H9 (cell line): ENCODE measurements at regions not wholly inside any gene's neighbourhood (a gene's known extent, or its start where the extent isn't known, plus 50 kb on each side); places are given as distances from the start of the nearest gene placed in this dataset.

Experiments
- DNase-seq: peaks from one replicate; pipeline ENCODE4 v3.0.0-alpha.2; 2017
- H2AFZ ChIP-seq: one replicate; pipeline ENCODE4 v1.6.1; 2013; ENCODE audit warnings: mild to moderate bottlenecking, low read length, control low read depth, moderate library complexity
- H2AK5ac ChIP-seq: 2 replicates; pipeline ENCODE4 v1.6.1; 2013; ENCODE audit warnings: low read length, control low read depth, mixed read lengths; ENCODE audit not compliant: insufficient read length
- H2BK120ac ChIP-seq: one replicate; pipeline ENCODE4 v1.6.1; 2013; ENCODE audit warnings: low read depth, mild to moderate bottlenecking, low read length, control low read depth, inconsistent platforms; ENCODE audit not compliant: poor library complexity, severe bottlenecking
- H2BK12ac ChIP-seq: 2 replicates; pipeline ENCODE4 v1.6.1; 2013; ENCODE audit warnings: low read length, control low read depth, mixed read lengths, low read depth; ENCODE audit not compliant: insufficient read length
- H2BK15ac ChIP-seq: 2 replicates; pipeline ENCODE4 v1.6.1; 2013; ENCODE audit warnings: low read depth, low read length, control low read depth
- H2BK20ac ChIP-seq: one replicate; pipeline ENCODE4 v1.6.1; 2013; ENCODE audit warnings: low read depth, mild to moderate bottlenecking, low read length, control low read depth, inconsistent platforms; ENCODE audit not compliant: poor library complexity, severe bottlenecking
- H2BK5ac ChIP-seq: 2 replicates; pipeline ENCODE4 v1.6.1; 2013; ENCODE audit warnings: low read length, control low read depth, mixed read lengths; ENCODE audit not compliant: insufficient read length
- H3K14ac ChIP-seq: 2 replicates; pipeline ENCODE4 v1.6.1; 2013; ENCODE audit warnings: low read length, control low read depth; ENCODE audit not compliant: insufficient read depth
- H3K18ac ChIP-seq: 2 replicates; pipeline ENCODE4 v1.6.1; 2013; ENCODE audit warnings: low read depth, mild to moderate bottlenecking, mixed read lengths, low read length, control low read depth; ENCODE audit not compliant: insufficient read length
- H3K23ac ChIP-seq: 2 replicates; pipeline ENCODE4 v1.6.1; 2013; ENCODE audit warnings: low read length, control low read depth, mixed read lengths, low read depth; ENCODE audit not compliant: insufficient read length
- H3K23me2 ChIP-seq: 2 replicates; pipeline ENCODE4 v1.6.1; 2013; ENCODE audit warnings: low read depth, mild to moderate bottlenecking, mixed read lengths, low read length, control low read depth; ENCODE audit not compliant: insufficient read length, poor library complexity, severe bottlenecking
- H3K27ac ChIP-seq: 2 replicates; pipeline ENCODE4 v1.5.1; 2013; ENCODE audit warnings: low read length, control low read depth, mixed read lengths, low read depth; ENCODE audit not compliant: insufficient read length
- H3K27me3 ChIP-seq: 2 replicates; pipeline ENCODE4 v1.6.1; 2013; ENCODE audit warnings: low read length, control low read depth, inconsistent platforms; ENCODE audit not compliant: insufficient read depth
- H3K4ac ChIP-seq: 2 replicates; pipeline ENCODE4 v1.6.1; 2013; ENCODE audit warnings: low read depth, mild to moderate bottlenecking, control low read depth, inconsistent platforms, low read length, moderate library complexity
- H3K4me1 ChIP-seq: 2 replicates; pipeline ENCODE4 v1.6.1; 2013; ENCODE audit warnings: low read length, control low read depth, inconsistent platforms; ENCODE audit not compliant: insufficient read depth
- H3K4me2 ChIP-seq: 2 replicates; pipeline ENCODE4 v1.6.1; 2013; ENCODE audit warnings: low read length, control low read depth, mixed read lengths; ENCODE audit not compliant: insufficient read length, insufficient read depth
- H3K56ac ChIP-seq: 2 replicates; pipeline ENCODE4 v1.6.1; 2013; ENCODE audit warnings: low read depth, mild to moderate bottlenecking, mixed read lengths, low read length, control low read depth; ENCODE audit not compliant: insufficient read length
- H3K79me1 ChIP-seq: 2 replicates; pipeline ENCODE4 v1.6.1; 2013; ENCODE audit warnings: low read depth, mild to moderate bottlenecking, moderate library complexity, low read length, control low read depth, inconsistent platforms; ENCODE audit not compliant: insufficient read depth, poor library complexity, severe bottlenecking
- H3K79me2 ChIP-seq: 2 replicates; pipeline ENCODE4 v1.6.1; 2013; ENCODE audit warnings: low read length, control low read depth, inconsistent platforms; ENCODE audit not compliant: insufficient read depth
- H3K9ac ChIP-seq: 2 replicates; pipeline ENCODE4 v1.6.1; 2013; ENCODE audit warnings: low read length, control low read depth, mixed read lengths; ENCODE audit not compliant: insufficient read length; ENCODE audit errors: extremely low read depth
- H3K9me3 ChIP-seq: one replicate; pipeline ENCODE4 v1.6.1; 2013; ENCODE audit warnings: low read depth, low read length, inconsistent platforms; ENCODE audit not compliant: control insufficient read depth
- H3T11ph ChIP-seq: one replicate; pipeline ENCODE4 v1.6.1; 2013; ENCODE audit warnings: mild to moderate bottlenecking, low read length, control low read depth, inconsistent platforms
- H4K20me1 ChIP-seq: one replicate; pipeline ENCODE4 v1.6.1; 2013; ENCODE audit not compliant: control insufficient read depth, insufficient read length, insufficient read depth
- H4K5ac ChIP-seq: 2 replicates; pipeline ENCODE4 v1.6.1; 2013; ENCODE audit warnings: low read depth, mild to moderate bottlenecking, mixed read lengths, low read length, control low read depth; ENCODE audit not compliant: insufficient read length
- H4K8ac ChIP-seq: replicated peaks from 2 replicates; pipeline ENCODE4 v1.6.1; 2013; ENCODE audit warnings: low read length, control low read depth, mixed read lengths, low read depth; ENCODE audit not compliant: insufficient read length
- H4K91ac ChIP-seq: 2 replicates; pipeline ENCODE4 v1.6.1; 2013; ENCODE audit warnings: low read depth, mild to moderate bottlenecking, moderate library complexity, mixed read lengths, low read length, control low read depth; ENCODE audit not compliant: insufficient read length
- H3K27ac Mint-ChIP-seq, 3 experiments: 2 replicates in 2 of 3; 3 replicates in 1 of 3; pipeline ENCODE4 v1.8.0; 2020 to 2021; ENCODE audit warnings: mixed read lengths in 3 of 3, mild to moderate bottlenecking in 1 of 3, moderate library complexity in 1 of 3
- H3K27me3 Mint-ChIP-seq: 2 replicates; pipeline ENCODE4 v1.8.0; 2021; ENCODE audit warnings: low read depth, mild to moderate bottlenecking, moderate library complexity, mixed read lengths
- H3K36me3 Mint-ChIP-seq, 3 experiments: 2 replicates in 2 of 3; 3 replicates in 1 of 3; pipeline ENCODE4 v1.8.0; 2020 to 2021; ENCODE audit warnings: low read depth in 3 of 3, mixed read lengths in 3 of 3; ENCODE audit not compliant: insufficient read depth in 1 of 3
- H3K4me1 Mint-ChIP-seq, 2 experiments: 2 replicates each; pipeline ENCODE4 v1.8.0; 2020; ENCODE audit warnings: mixed read lengths in 2 of 2
- H3K4me3 Mint-ChIP-seq, 2 experiments: 2 replicates in 1 of 2; 3 replicates in 1 of 2; pipeline ENCODE4 v1.8.0; 2020 to 2021; ENCODE audit warnings: mild to moderate bottlenecking in 2 of 2, mixed read lengths in 2 of 2, moderate library complexity in 1 of 2
- H3K9me3 Mint-ChIP-seq, 2 experiments: 2 replicates in 1 of 2; 3 replicates in 1 of 2; pipeline ENCODE4 v1.8.0; 2020; ENCODE audit warnings: mild to moderate bottlenecking in 2 of 2, mixed read lengths in 2 of 2, moderate library complexity in 1 of 2
- CTCF ChIP-seq: fragments of 200-600 bp; sonication (generic); conservative IDR thresholded peaks from 3 replicates; pipeline ENCODE4 v1.8.0; 2021; ENCODE audit warnings: antibody characterized with exemption, mild to moderate bottlenecking
- WGBS: extraction: QIAGEN DNeasy Blood & Tissue Kit; methylation state at CpG from one replicate; pipeline ENCODE4 v1.1.7; 2013; ENCODE audit warnings: missing lambda C conversion rate, low lambda C conversion rate, mixed read lengths; ENCODE audit not compliant: insufficient read length; ENCODE audit errors: extremely low coverage; 5-methylcytosine and 5-hydroxymethylcytosine counted together

GRCh38 chr1:189803364-189803763, 674.3 kb downstream of the BRINP3 start:
- Histone ChIP-seq H3K23ac (no peak overlapping the region), H3T11ph (no peak overlapping the region), H3K27me3 (no peaks in the 10 kb centered on the region), H2BK20ac (no peak overlapping the region), H3K4ac (no peak overlapping the region), H2BK15ac (no peak overlapping the region), H3K4me2 (no peak overlapping the region), H4K91ac (no peak overlapping the region), H2AFZ (no peak overlapping the region), H2AK5ac (no peak overlapping the region), H3K4me1 (no peaks in the 10 kb centered on the region; the same call in 1 of the 2 replicates), H4K5ac (no peak overlapping the region), H3K18ac (no peak overlapping the region), H3K79me2 (no peaks in the 10 kb centered on the region), H3K27ac (no peak overlapping the region), H3K56ac (no peak overlapping the region), H3K14ac (no peak overlapping the region), H3K79me1 (no peaks in the 10 kb centered on the region), H3K9ac (no peak overlapping the region), H4K20me1 (no peaks in the 10 kb centered on the region), H3K23me2 (no peaks in the 10 kb centered on the region), H3K9me3 (no peaks in the 10 kb centered on the region), H2BK5ac (no peak overlapping the region), H2BK120ac (no peak overlapping the region), H4K8ac (no peak overlapping the region), H2BK12ac (no peak overlapping the region)
- Mint-ChIP-seq H3K27ac (no peak overlapping the region), H3K9me3 (no peaks in the 10 kb centered on the region), H3K27me3 (no peaks in the 10 kb centered on the region; the same call in 1 of the 2 replicates), H3K4me3 (no peak overlapping the region), H3K36me3 (no peaks in the 10 kb centered on the region), H3K4me1 (peaks cover 6 to 8% of the 10 kb centered on the region in 2 experiments)
- no peak for DNase-seq
- no CpG with 5 or more reads among the region's 3 CpGs for WGBS
- TF ChIP-seq CTCF: peak; percentile 47
